ENCODE measurements at regions not wholly inside any gene's neighbourhood (a gene's known extent, or its start where the extent isn't known, plus 50 kb on each side); places are given as distances from the start of the nearest gene placed in this dataset.
A peak's percentile ranks its signal among the peaks of the same experiment; 100 is the strongest.
"Not testable (repeated sequence)": the region's sequence is repeated elsewhere in the genome, so short reads cannot be mapped to it uniquely, and the experiment has no call there.

GRCh38 chr7:73188287-73188686 is 102.4 kb upstream of the SPDYE9 start:
- not testable (repeated sequence) for DNase-seq, ATAC-seq

GRCh38 chr7:73186589-73187309 is 100.9 kb upstream of the SPDYE9 start:
- not testable (repeated sequence) for ATAC-seq

More at GRCh38 chr7:73188287-73188686, 102.4 kb upstream of the SPDYE9 start:
- intact Hi-C loops (cut with DNase I) = not testable (repeated sequence)

GRCh38 chr7:73176813-73177212 is 91.0 kb upstream of the SPDYE9 start:
- DNase-seq; intact Hi-C loops (cut with DNase I); ATAC-seq: not testable (repeated sequence)

More at GRCh38 chr7:73186589-73187309, 100.9 kb upstream of the SPDYE9 start:
- DNase-seq; intact Hi-C loops (cut with DNase I): not testable (repeated sequence)

- peak in 1 of 2 donors; percentile 15 for ATAC-seq
- DNase-seq; intact Hi-C loops (cut with DNase I): not testable (repeated sequence)
These were observed 89.5 kb upstream of the SPDYE9 start for GRCh38 chr7:73175322-73175721.

- intact Hi-C loops (cut with DNase I); ATAC-seq; DNase-seq: not testable (repeated sequence)
These were observed 85.1 kb upstream of the SPDYE9 start for GRCh38 chr7:73170902-73171301.

GRCh38 chr7:73170415-73170814 is 84.6 kb upstream of the SPDYE9 start:
- intact Hi-C loops (cut with DNase I); ATAC-seq; DNase-seq: not testable (repeated sequence)

- ATAC-seq; intact Hi-C loops (cut with DNase I); DNase-seq: not testable (repeated sequence)
These were observed 80.3 kb upstream of the SPDYE9 start for GRCh38 chr7:73166152-73166551.

- DNase-seq; intact Hi-C loops (cut with DNase I); ATAC-seq: not testable (repeated sequence)
These were observed 76.8 kb upstream of the SPDYE9 start for GRCh38 chr7:73162680-73163079.

GRCh38 chr7:73161727-73162126 is 75.9 kb upstream of the SPDYE9 start:
- DNase-seq; ATAC-seq; intact Hi-C loops (cut with DNase I): not testable (repeated sequence)

GRCh38 chr7:73157169-73157661 is 71.4 kb upstream of the SPDYE9 start:
- DNase-seq; intact Hi-C loops (cut with DNase I); ATAC-seq: not testable (repeated sequence)

GRCh38 chr7:73156510-73157168 is 70.8 kb upstream of the SPDYE9 start:
- intact Hi-C loops (cut with DNase I); DNase-seq; ATAC-seq: not testable (repeated sequence)

- intact Hi-C loops (cut with DNase I) = not testable (repeated sequence)
- ATAC-seq (peak; percentile 95 to 97), DNase-seq (peak; percentile 89)
These were observed 68.8 kb upstream of the SPDYE9 start for GRCh38 chr7:73154586-73155038.

- ATAC-seq (peak; percentile 6 to 50), DNase-seq (peak; percentile 20)
- intact Hi-C loops (cut with DNase I) = not testable (repeated sequence)
These were observed 68.2 kb upstream of the SPDYE9 start for GRCh38 chr7:73153921-73154585.

GRCh38 chr7:73148570-73148969 is 62.7 kb upstream of the SPDYE9 start:
- intact Hi-C loops (cut with DNase I); ATAC-seq: not testable (repeated sequence)

GRCh38 chr7:73147681-73148080 is 61.8 kb upstream of the SPDYE9 start:
- DNase-seq; intact Hi-C loops (cut with DNase I); ATAC-seq: not testable (repeated sequence)

More at GRCh38 chr7:73148570-73148969, 62.7 kb upstream of the SPDYE9 start:
- DNase-seq = not testable (repeated sequence)

GRCh38 chr7:73143993-73144392 is 58.2 kb upstream of the SPDYE9 start:
- ATAC-seq; intact Hi-C loops (cut with DNase I): not testable (repeated sequence)

GRCh38 chr7:73137922-73138321 is 52.1 kb upstream of the SPDYE9 start:
- ATAC-seq; intact Hi-C loops (cut with DNase I): not testable (repeated sequence)

More at GRCh38 chr7:73143993-73144392, 58.2 kb upstream of the SPDYE9 start:
- DNase-seq = not testable (repeated sequence)

More at GRCh38 chr7:73137922-73138321, 52.1 kb upstream of the SPDYE9 start:
- not testable (repeated sequence) for DNase-seq

All from left cardiac atrium (tissue), 4 donors.